SK-N-MC (cell line): ENCODE measurements at regions not wholly inside any gene's neighbourhood (a gene's known extent, or its start where the extent isn't known, plus 50 kb on each side); places are given as distances from the start of the nearest gene placed in this dataset.

ENCODE experiments used
- EZH2 ChIP-seq: fragments of 200-600 bp; sonication (generic); IDR thresholded peaks from one replicate; pipeline ENCODE4 v1.6.1; 2017; ENCODE audit warnings: antibody characterized with exemption
- POLR2AphosphoS5 ChIP-seq: IDR thresholded peaks from 2 replicates; pipeline ENCODE4 v1.6.1; 2012; ENCODE audit warnings: mild to moderate bottlenecking, low read depth, low read length, borderline replicate concordance

DNA sequence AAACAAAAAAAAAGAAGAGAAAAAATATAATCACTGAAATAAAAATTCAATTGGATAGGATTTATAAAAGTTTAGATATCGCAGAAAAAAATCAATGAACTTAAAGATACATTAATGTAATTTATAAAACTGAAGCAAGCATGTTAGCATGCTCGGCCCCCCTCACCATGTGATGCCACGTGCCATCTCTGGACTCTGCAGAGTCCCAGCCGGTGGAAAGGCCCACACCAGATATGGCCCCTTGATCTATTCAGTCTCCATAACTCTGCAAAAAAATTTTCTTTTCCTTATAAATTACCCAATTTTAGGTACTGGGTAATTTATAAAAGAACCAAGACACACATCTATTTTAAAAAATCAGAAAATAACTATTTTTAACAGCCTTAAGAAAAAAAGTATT, 476.0 kb upstream of the ANO3 start:
- TF ChIP-seq POLR2AphosphoS5 = no peak
- no peak for TF ChIP-seq EZH2
